ENCODE measurements at regions not wholly inside any gene's neighbourhood (a gene's known extent, or its start where the extent isn't known, plus 50 kb on each side); places are given as distances from the start of the nearest gene placed in this dataset.

GRCh38 chr10:110432084-110432483 is 65.6 kb upstream of the DUSP5 start:
- FAIRE-seq = no peak
- POLR2A ChIA-PET = interaction anchor here (1.6 kb wide), 1 partner anchor 9 kb away, joined by 6 read pairs; no protein-coding TSS in a partner anchor
- H3K27ac ChIP-seq (ENCODE audit: extremely low read depth, low read depth, low read length) = no peak overlapping the region
- CTCF ChIA-PET (ENCODE audit: low intra/inter-chr PET ratio) = no interaction called here
- TF ChIP-seq SREBF2 (CRISPR knock-in tag; IDR thresholded peaks at IDR 0.05) (no peak), NUFIP1 (IDR thresholded peaks at IDR 0.05; ENCODE audit: partially characterized antibody) (no peak), RNF2 (IDR thresholded peaks at IDR 0.05) (no peak), CREB5 (CRISPR knock-in tag; IDR thresholded peaks at IDR 0.05) (no peak), DPF2 (IDR thresholded peaks at IDR 0.05) (no peak)
- BruUV-seq (replicated peaks) = no TSS peak
- WGBS (ENCODE audit: insufficient coverage, low coverage, missing lambda C conversion rate) = 35% methylated on average over 4 of the region's 4 CpGs
- no peak for ATAC-seq
- in situ Hi-C loops (cut with MboI) = no loop called here
- H3K4me1 ChIP-seq (replicated peaks in 1 of 2; ENCODE audit: control insufficient read depth in 2 of 2, insufficient read depth in 2 of 2, low read length in 2 of 2) = peaks cover 0 to 8% of the 10 kb centered on the region in 2 experiments; a peak in 2 of 5 replicates
- intact Hi-C loops (cut with micrococcal nuclease) = no loop called here
- H3K79me2 ChIP-seq (ENCODE audit: control insufficient read depth, insufficient read depth, low read length) = no peaks in the 10 kb centered on the region
- H3K4me3 ChIP-seq = no peak overlapping the region
- no peaks in the 10 kb centered on the region for H3K9me3 ChIP-seq (replicated peaks; ENCODE audit: control insufficient read depth, insufficient read depth, low read depth, low read length)
- H3K9ac ChIP-seq (ENCODE audit: insufficient read depth in 1 of 2, low read depth in 2 of 2, low read length in 2 of 2) = no peak overlapping the region
- H3K4me2 ChIP-seq (ENCODE audit: insufficient read depth, low read length) = no peak overlapping the region
- H3K36me3 ChIP-seq (ENCODE audit: control insufficient read depth, insufficient read depth, low read length) = no peaks in the 10 kb centered on the region
- no peak overlapping the region for H2AFZ ChIP-seq (ENCODE audit: low read depth, low read length)
- no peaks in the 10 kb centered on the region for H3K27me3 ChIP-seq (ENCODE audit: control insufficient read depth in 2 of 2, insufficient read depth in 2 of 2, low read length in 2 of 2)
- no peak for DNase-seq (ENCODE audit: extremely low read depth in 1 of 4, low spot score in 3 of 4)
- no peaks in the 10 kb centered on the region for H4K20me1 ChIP-seq (replicated peaks; ENCODE audit: control insufficient read depth, insufficient read depth, low read length)
- no peaks in the 10 kb centered on the region for H3K9me1 ChIP-seq (ENCODE audit: control insufficient read depth, insufficient read depth, low read length)

All from K562 (cell line).